SKM-1 (cell line): ENCODE measurements at regions not wholly inside any gene's neighbourhood (a gene's known extent, or its start where the extent isn't known, plus 50 kb on each side); places are given as distances from the start of the nearest gene placed in this dataset.
"Not testable (repeated sequence)": the region's sequence is repeated elsewhere in the genome, so short reads cannot be mapped to it uniquely, and the experiment has no call there.

Source experiments
- DNase-seq: peaks from one replicate; lab custom pipeline; 2025; ENCODE audit not compliant: unreplicated experiment; lab: John Stamatoyannopoulos, UW

DNA sequence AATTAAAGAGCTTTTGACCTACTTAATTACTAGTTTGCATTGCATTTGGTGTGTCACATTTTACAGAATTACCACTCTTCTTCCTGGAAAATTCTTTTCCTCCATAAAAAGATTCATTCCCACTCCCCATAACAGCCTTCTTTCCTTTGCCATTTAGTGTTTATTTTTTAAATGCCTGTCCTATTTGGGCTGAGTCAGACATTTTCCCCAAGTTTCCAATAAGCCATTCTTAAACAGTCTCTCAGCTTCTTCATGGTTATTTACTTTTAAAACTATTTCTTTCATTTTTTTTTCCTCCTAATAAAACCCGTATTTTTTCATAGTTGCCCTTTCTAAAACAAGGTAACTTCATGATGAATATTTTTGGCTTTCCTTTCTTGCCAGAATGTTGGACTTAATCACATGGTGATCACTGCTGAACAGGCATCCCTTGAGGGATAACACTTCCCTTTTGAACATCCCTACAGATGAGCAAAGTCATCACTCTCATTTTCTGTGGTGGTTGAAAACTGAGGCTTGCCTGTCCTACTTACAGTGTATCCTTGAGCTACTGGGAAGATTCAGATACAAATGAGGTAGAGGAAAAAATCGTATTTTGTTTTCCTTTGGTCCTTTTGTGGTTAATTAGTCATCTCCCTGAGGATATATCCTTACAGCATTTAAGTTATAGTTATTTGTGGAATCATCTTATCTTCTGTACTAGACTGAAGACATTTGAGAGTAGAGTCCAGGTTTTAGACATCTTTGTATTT is 520.5 kb upstream of the NR3C2 start:
- DNase-seq, result no peak

GRCh38 chr4:148961526-148961925 is 519.3 kb upstream of the NR3C2 start:
- DNase-seq, result no peak

DNA sequence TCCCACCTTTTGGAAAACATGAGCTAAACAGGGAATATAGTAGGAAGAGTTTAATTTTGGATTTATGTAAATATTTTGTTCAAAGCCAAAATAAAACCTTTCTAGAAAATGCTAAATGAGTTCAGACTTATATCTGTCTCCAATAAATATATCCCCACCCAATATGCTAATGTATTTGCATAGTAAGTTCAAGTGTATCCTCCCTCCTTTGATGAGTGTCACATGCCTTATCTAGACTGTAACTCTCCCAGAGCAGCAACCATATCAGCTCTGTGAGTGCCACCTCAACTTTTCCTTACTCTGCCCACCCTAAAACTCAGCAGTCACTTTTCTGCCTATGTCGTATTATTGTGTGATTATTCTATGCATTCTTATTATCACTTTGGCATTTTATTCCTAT is 516.1 kb upstream of the NR3C2 start:
- no peak for DNase-seq

DNA sequence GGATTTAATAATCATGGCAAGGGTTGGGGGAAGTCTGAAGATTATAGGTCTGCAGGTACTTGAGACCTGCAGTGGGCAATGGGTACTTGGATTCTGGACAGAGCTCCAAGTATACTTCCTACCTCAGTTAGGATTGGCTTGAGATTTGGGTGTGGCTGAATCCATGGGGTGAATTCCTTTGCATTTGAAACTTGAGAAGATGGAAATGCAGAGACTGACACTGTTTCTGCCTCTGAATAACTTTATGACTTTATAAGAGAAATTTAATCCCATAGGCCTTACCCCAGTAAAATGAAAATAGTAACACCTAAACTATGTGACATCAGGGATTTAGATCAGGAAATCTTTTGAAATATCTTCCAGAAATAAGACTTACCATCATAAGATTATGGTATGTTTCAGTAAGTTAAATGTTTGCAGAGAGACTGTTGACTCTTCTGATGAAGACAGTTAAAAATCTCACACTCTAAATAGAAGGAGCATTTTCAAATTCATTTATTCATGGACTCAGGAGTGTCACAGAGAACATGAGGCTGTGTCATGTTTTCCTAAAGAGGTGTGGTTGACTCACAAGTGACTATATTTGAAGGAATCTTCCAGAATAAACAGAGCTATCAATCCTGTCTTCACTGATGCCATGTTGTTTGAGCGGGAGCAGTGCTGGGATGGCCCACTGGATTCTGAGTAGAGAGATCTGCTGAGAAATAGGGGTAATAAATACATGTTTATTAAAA is 513.5 kb upstream of the NR3C2 start:
- DNase-seq, result no peak

DNA sequence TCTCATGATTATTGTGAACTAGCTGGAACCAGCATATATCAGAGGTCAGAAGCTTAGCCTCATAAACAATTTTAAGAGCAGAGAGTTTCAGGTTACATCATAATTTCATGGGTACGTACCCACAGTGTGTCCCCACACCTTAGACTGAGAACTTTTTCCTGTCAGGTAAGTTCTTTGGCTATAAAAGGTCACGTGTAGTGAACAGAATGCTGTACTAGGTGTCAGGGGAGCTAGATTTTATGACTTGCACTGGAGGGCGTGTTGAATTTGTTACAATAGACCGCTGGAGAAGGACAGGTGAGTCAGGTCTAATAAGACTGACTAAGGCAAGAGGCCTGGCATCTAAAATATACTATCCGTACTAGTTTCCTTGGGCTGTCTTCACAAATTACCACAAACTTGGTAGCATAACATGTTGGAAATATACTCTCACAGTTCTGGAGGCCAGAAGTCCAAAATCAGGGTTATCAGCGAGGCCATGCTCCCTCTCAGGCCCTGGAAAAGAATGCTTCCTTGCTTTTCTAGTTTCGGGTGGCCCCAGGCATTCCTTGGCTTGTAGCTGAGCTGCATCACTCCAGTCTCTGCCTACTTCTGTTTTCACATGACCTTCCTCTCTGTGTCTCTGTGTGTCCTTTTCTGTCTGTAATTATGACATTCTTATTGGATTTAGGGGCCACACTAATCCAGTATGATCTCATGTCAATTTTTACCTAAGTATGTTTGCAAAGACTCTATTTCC is 512.0 kb upstream of the NR3C2 start:
- no peak for DNase-seq

GRCh38 chr4:148951346-148951745 is 509.1 kb upstream of the NR3C2 start:
- DNase-seq, result no peak

- DNase-seq, result no peak
These were observed 504.1 kb upstream of the NR3C2 start for GRCh38 chr4:148946271-148946670.

- DNase-seq, result no peak
These were observed 502.6 kb upstream of the NR3C2 start for GRCh38 chr4:148944839-148945219.

- no peak for DNase-seq
These were observed 502.1 kb upstream of the NR3C2 start for GRCh38 chr4:148944136-148944838.

- DNase-seq, result no peak
These were observed 492.8 kb upstream of the NR3C2 start for GRCh38 chr4:148934926-148935578.

DNA sequence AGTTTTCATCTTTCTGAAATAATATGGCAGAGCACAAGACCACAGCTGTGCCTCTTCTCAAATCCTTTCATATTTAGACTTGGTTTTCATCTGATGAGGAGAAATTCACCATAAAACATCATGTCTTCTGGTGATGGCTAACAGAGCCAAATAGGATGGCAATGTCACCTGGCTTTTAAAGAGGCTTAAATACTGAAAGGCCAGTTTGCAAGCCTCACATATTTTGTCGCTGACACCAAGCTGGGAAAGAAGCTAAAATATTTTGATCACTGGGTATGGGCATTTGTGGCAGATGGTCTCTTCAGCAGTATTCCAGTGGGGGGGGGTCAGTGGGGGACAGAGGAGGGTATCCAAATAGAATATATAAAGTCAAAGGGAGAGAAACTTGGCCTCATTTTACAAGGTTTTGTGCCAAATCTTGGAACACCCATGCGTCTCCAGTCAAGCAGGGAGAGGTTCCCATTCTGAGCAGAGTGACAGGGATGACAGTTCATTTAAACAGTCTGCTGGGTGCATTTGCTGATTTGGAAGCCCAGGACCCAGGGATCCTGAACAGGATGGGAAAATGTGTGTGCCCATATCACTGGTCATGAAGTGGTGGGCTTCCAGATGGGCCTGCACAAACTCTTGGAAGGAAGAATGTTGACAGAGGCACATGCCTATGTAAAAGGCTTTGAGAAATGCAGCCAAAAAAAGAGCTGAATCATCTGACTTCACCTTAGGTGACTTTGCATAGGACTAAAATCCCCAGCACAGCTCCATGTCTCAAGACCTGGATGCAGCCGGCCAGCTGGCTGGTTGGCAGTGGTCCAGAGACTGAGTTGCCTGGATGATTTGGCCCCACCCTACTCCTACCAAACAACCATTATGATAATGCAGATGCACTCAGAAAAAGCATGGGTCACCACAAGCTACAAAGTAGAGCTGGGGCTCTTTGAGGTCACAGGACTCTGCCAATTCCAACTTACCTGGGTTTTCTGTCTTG is 484.4 kb upstream of the NR3C2 start:
- DNase-seq, result no peak

DNA sequence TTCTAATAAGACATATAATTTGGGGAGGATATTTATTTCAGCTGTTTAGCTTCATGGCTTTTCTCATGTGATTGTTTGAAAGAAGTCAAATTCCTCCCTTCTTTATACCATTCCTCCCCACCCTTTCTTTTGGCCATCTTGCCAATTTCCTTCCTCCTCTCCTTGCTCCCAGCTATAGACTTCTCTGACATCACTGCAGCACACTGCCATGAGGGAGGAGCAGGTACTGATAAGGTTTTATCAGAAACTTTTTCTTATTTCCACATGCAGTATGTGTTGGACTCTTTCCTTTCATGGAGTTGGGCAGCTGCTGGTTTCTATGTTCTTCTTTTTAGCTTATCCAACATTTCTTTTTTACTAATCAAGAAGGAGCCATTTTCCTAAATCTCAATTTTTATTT is 481.7 kb upstream of the NR3C2 start:
- DNase-seq, result no peak

GRCh38 chr4:148922497-148922896 is 480.3 kb upstream of the NR3C2 start:
- no peak for DNase-seq

DNA sequence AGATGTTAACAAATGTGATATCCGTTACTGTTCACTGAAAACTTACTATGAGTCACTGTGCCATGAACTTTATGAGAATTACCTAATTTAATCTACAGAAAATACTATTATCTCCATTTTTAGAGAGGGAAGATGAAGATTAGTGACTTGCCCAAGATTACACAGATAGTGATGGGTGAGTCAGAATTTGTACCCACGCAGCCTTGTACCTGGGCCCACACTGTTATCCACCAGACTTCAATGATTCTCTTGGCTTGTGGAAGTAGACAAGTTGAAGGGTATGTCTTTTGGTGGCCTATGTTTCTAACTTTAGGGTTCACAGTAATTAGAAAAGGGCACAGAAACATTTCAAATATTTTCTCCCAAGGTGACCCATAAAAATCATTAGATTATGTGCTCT is 472.5 kb upstream of the NR3C2 start:
- DNase-seq, result no peak

- no peak for DNase-seq
These were observed 472.1 kb upstream of the NR3C2 start for GRCh38 chr4:148914301-148914700.

DNA sequence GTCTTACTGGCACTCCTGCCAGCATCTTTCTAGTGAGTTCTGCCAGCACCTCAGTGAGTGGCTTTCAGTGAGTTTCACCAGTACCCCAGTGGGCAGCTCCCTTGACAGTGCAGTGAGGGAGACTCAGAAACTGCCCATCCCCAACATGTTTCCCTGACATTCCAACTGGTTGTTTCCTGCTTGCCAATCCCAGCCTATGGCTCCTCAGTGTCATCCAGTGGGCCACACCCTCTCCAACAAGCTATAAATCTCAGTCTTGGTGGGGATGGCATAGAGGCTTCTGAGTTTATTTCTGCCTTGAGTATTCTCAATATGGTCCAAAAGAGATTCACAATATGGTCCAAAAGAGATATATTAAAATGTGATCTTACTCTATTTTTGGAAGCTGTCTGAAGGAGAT is 461.2 kb upstream of the NR3C2 start:
- no peak for DNase-seq

- DNase-seq, result no peak
These were observed 459.0 kb upstream of the NR3C2 start for GRCh38 chr4:148901075-148901705.

DNA sequence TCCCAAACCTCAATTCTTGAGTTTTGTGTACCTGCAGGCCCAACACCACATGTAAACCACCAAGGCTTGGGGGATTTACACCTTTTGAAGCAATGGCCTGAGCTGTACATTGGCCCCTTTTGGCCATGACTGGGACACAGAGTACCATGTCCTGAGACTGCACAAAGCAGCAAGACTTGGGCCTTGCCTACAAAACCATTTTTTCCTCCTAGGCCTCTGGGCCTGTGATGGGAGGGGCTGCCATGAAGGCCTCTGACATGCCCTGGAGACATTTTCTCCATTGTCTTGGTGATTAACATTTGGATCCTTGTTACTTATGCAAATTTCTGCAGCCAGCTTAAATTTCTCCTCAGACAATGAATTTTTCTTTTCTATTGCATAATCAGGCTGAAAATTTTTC is 455.9 kb upstream of the NR3C2 start:
- not testable (repeated sequence) for DNase-seq

GRCh38 chr4:148893095-148893494 is 450.9 kb upstream of the NR3C2 start:
- no peak for DNase-seq
